ENCODE measurements at regions not wholly inside any gene's neighbourhood (a gene's known extent, or its start where the extent isn't known, plus 50 kb on each side); places are given as distances from the start of the nearest gene placed in this dataset.

DNA sequence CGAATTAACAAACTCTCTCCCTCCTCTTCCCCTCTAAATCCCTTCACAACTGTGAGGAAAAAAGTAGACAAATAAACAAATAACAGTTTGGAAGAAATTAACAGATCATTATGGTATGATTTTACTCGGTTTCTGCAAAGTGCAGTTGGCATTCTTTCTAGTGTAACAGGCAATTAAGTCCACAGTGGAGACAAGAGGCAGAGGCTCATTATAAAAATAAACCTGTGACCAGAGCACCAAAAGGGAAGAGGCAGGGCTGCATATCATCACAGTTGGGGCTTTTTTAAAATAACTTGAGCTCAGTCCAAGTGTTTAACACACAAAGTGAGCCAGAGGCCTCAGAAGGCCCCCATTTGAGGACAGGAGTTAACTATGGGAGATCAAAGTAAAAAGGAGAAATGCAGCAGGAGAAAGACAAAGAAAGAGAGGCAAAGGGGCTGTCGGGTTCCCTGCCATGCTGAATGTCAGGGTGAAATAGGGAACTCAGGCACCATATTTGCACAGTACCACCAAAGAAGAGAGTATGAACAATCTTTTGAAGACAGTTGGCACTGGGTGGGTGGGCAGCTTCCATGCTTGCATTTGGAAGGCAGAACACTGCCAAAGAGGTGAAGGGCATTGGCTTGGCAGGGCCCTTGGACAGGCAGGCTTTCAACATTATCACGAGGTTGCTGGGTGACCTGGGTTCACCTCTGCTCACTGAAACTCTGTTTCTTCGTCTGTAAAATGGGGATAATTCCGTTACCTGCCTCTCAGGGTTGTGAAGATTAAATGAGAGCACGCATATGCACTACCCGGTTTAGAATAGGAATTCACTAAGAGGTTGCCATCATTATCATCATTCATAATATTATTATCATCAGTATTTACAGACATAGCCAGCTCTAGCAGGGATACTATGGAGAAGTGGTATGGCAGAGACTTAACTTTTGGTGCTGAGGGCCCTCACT lies 134.5 kb downstream of the MEX3B start:
- TF ChIP-seq, protein P1, sequence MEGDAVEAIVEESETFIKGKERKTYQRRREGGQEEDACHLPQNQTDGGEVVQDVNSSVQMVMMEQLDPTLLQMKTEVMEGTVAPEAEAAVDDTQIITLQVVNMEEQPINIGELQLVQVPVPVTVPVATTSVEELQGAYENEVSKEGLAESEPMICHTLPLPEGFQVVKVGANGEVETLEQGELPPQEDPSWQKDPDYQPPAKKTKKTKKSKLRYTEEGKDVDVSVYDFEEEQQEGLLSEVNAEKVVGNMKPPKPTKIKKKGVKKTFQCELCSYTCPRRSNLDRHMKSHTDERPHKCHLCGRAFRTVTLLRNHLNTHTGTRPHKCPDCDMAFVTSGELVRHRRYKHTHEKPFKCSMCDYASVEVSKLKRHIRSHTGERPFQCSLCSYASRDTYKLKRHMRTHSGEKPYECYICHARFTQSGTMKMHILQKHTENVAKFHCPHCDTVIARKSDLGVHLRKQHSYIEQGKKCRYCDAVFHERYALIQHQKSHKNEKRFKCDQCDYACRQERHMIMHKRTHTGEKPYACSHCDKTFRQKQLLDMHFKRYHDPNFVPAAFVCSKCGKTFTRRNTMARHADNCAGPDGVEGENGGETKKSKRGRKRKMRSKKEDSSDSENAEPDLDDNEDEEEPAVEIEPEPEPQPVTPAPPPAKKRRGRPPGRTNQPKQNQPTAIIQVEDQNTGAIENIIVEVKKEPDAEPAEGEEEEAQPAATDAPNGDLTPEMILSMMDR (IDR thresholded peaks at IDR 0.05): no peak
- no peak for TF ChIP-seq EZH2phosphoT487 (IDR thresholded peaks at IDR 0.05)
- no peak for TF ChIP-seq EZH2 (IDR thresholded peaks at IDR 0.05)

All from neural progenitor cell (in vitro differentiated cells).